ENCODE measurements at regions not wholly inside any gene's neighbourhood (a gene's known extent, or its start where the extent isn't known, plus 50 kb on each side); places are given as distances from the start of the nearest gene placed in this dataset.

DNA sequence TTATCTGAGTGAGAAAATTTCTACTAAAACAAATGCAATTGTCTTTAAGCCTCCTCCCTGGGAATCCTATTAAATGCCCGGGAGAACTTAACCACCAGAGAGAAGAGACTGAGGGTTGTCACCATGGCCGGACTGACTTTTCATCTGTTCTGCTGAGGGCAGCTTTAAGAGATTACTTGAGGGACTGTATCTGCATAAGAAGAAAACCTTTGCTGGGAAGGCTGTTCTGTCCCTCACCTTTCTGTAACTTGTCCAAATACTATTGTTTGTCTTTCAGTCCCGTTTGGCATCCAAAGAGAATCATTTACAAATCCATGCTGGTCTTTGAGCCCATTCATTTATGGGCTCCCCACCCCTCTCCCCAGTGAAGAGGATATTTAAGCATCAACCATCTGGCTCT, 306.3 kb upstream of the FLRT2 start:
- Histone ChIP-seq H3K4me1 (no peaks in the 10 kb centered on the region), H3K9me3 (no peaks in the 10 kb centered on the region), H3K27me3 (no peaks in the 10 kb centered on the region), H3K4me3 (no peak overlapping the region), H3K27ac (no peak overlapping the region), H3K36me3 (no peaks in the 10 kb centered on the region)
- TF ChIP-seq POLR2AphosphoS5 (IDR thresholded peaks at IDR 0.05; ENCODE audit: insufficient read depth in 1 of 2, low read depth in 1 of 2) (no peak), POLR2A (IDR thresholded peaks at IDR 0.05) (no peak)
- TF ChIP-seq, protein P1, sequence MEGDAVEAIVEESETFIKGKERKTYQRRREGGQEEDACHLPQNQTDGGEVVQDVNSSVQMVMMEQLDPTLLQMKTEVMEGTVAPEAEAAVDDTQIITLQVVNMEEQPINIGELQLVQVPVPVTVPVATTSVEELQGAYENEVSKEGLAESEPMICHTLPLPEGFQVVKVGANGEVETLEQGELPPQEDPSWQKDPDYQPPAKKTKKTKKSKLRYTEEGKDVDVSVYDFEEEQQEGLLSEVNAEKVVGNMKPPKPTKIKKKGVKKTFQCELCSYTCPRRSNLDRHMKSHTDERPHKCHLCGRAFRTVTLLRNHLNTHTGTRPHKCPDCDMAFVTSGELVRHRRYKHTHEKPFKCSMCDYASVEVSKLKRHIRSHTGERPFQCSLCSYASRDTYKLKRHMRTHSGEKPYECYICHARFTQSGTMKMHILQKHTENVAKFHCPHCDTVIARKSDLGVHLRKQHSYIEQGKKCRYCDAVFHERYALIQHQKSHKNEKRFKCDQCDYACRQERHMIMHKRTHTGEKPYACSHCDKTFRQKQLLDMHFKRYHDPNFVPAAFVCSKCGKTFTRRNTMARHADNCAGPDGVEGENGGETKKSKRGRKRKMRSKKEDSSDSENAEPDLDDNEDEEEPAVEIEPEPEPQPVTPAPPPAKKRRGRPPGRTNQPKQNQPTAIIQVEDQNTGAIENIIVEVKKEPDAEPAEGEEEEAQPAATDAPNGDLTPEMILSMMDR (IDR thresholded peaks at IDR 0.05), result no peak
- DNase-seq (ENCODE audit: extremely low spot score in 2 of 2), result no peak
- intact Hi-C loops (cut with DNase I), result no loop called here

DNA sequence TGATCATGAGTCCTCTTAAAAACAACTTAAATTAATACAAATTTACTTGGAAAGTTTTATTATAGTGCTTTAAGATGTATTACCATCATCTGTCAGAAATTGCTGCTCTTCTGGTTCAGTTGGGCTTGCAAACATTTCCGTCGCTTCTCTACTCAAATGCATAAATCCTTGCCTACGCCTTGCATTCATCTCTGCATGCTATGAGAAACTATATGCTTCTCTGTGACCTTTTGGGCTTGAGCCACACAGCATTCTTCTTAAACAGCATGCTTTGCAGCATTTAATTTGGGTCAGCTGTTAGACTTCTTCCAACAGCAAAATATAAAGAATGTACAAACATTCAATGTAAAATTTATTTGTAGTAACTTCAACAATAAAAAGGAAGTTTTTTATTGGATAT, 305.7 kb upstream of the FLRT2 start:
- intact Hi-C loops (cut with DNase I), result no loop called here

DNA sequence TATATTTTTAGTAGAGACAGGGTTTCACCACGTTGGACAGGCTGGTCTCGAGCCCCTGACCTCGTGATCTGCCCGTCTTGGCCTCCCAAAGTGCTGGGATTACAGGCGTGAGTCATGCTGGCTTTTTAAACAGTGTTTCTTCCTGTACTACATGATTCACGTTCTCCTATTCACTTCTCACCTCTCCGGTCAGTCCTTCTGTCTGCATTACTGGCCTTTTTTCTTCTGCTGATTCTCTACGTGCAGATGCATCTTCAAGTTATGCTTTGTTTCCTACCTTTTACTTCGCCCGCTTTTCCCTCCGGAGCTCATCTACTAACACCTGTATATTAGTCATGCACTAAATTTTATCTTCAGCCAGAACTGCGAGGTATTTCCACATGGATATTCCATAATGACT, 296.2 kb upstream of the FLRT2 start:
- Histone ChIP-seq H3K9me3 (no peaks in the 10 kb centered on the region), H3K27me3 (no peaks in the 10 kb centered on the region), H3K27ac (no peak overlapping the region), H3K36me3 (no peaks in the 10 kb centered on the region), H3K4me1 (no peaks in the 10 kb centered on the region), H3K4me3 (no peak overlapping the region)
- TF ChIP-seq POLR2A (IDR thresholded peaks at IDR 0.05) (no peak), POLR2AphosphoS5 (IDR thresholded peaks at IDR 0.05; ENCODE audit: insufficient read depth in 1 of 2, low read depth in 1 of 2) (no peak)
- TF ChIP-seq, protein P1 (IDR thresholded peaks at IDR 0.05), result no peak
- intact Hi-C loops (cut with DNase I), result no loop called here
- DNase-seq (ENCODE audit: extremely low spot score in 2 of 2), result no peak

More for the DNA sequence above, 305.7 kb upstream of the FLRT2 start:
- no peak for DNase-seq (ENCODE audit: extremely low spot score in 2 of 2)
- Histone ChIP-seq H3K27me3 (no peaks in the 10 kb centered on the region), H3K36me3 (no peaks in the 10 kb centered on the region), H3K4me1 (no peaks in the 10 kb centered on the region), H3K9me3 (no peaks in the 10 kb centered on the region), H3K27ac (no peak overlapping the region), H3K4me3 (no peak overlapping the region)
- no peak for TF ChIP-seq POLR2AphosphoS5 (IDR thresholded peaks at IDR 0.05; ENCODE audit: insufficient read depth in 1 of 2, low read depth in 1 of 2)

DNA sequence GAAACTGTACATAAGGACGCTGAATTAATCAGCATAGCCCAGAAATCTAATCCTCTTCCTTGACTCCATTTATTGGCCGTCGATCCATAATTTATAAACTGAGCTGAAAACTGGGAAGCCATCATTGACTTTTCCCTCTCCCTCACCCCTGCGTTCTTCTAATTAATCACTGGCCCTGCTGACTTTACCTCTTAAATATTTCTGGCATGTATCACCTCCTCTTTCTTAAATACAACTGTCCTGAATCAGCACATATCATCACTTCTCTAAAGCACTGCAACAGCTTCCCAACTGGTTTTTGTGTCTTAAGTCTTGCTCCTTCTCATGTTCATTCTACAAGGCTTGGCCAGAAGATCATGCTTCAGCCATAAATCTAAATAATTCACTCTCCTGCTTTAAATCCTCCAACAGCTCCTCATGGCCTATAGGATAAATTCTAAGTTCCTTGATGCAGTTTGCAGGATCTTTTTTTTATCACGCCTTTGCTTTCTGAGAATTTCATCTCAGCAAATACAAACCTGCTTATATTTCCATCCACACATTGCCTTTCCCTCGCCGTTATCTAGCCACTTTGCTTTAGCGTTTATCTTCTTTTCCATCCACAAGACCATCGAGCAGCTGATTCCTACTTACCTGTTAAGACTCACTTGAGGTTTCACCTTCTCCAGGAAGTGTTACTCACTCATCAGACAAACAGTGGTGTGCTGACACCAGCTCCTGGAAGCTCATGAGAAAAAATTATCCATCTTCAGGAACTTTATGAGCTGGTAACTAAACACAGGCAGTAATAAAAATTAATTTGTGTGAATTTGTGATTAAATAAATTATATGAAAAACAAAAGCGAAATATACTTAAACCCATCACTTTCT, 295.6 kb upstream of the FLRT2 start:
- no peaks in the 10 kb centered on the region for H3K27me3 ChIP-seq
- no peaks in the 10 kb centered on the region for H3K4me1 ChIP-seq
- H3K36me3 ChIP-seq, result no peaks in the 10 kb centered on the region
- H3K4me3 ChIP-seq, result no peak overlapping the region
- TF ChIP-seq, protein P1 (IDR thresholded peaks at IDR 0.05), result no peak
- TF ChIP-seq POLR2A (IDR thresholded peaks at IDR 0.05) (no peak), POLR2AphosphoS5 (IDR thresholded peaks at IDR 0.05; ENCODE audit: insufficient read depth in 1 of 2, low read depth in 1 of 2) (no peak)
- no peaks in the 10 kb centered on the region for H3K9me3 ChIP-seq
- no peak for DNase-seq (ENCODE audit: extremely low spot score in 2 of 2)
- intact Hi-C loops (cut with DNase I), result no loop called here
- H3K27ac ChIP-seq, result no peak overlapping the region

DNA sequence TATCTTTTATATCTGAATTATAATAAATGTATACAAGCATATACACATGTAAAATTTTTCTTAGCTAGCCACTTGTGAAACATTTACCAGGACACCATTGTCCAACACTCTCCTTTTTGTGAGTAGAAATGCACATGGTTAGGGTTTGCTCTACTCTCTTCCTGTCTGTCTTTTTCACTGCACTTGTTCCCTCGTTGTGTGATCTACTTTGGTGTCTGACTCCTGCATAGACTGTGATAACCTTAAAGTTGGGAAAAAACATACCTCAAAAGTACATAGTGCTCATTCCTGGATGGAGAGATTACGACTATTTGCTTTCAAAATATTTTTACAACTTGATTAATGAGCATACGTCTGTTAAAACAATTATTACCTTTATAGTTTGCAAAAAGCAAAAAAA, 294.1 kb upstream of the FLRT2 start:
- Histone ChIP-seq H3K27me3 (no peaks in the 10 kb centered on the region), H3K36me3 (no peaks in the 10 kb centered on the region), H3K4me3 (no peak overlapping the region), H3K4me1 (no peaks in the 10 kb centered on the region), H3K9me3 (no peaks in the 10 kb centered on the region), H3K27ac (no peak overlapping the region)
- intact Hi-C loops (cut with DNase I), result no loop called here
- no peak for TF ChIP-seq POLR2A (IDR thresholded peaks at IDR 0.05)
- no peak for TF ChIP-seq POLR2AphosphoS5 (IDR thresholded peaks at IDR 0.05; ENCODE audit: insufficient read depth in 1 of 2, low read depth in 1 of 2)
- TF ChIP-seq, protein P1 (IDR thresholded peaks at IDR 0.05), result no peak
- no peak for DNase-seq (ENCODE audit: extremely low spot score in 2 of 2)

Measured in vagina (tissue), 2 donors.